ENCODE measurements at regions not wholly inside any gene's neighbourhood (a gene's known extent, or its start where the extent isn't known, plus 50 kb on each side); places are given as distances from the start of the nearest gene placed in this dataset.

DNA sequence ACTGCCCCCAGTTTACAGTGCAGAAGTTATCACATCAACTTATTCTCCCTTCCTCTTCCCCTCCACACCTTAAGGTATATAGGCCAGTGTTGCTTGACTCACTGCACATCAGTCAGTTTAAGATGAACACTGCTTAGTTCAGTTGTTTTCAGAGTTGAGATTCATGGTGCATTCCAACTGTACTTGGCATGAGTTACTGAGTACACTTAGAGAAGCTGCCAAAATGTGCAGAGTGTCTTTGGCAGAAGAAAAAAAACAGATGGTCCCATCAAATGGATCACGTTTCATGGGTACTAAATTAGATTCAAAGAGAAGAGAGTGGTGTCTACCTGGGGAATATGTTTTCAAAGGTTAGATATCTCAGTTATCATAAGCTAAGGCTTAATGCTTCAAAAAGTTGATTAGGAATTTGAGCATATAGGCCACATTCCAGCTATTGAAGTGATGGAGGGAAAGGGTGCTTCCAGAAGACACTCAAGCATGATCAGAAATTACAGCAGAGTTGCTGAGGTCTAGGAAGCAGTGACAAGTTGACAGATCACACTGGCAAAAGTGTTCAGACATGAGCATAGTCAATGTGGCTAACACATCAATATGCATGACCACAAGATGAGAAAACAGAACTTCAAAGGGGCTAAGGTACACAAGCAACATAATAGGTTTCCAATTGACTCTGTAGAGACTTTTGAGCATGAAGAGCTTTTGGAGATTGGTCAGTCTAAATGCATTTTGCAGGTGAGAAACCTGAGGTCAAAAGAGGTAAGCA lies 579.2 kb upstream of the CELF2 start:
- no peak for DNase-seq (ENCODE audit: low read depth)
- no peak overlapping the region for H3K4me3 ChIP-seq (ENCODE audit: low read length)
- TF ChIP-seq, protein P1, sequence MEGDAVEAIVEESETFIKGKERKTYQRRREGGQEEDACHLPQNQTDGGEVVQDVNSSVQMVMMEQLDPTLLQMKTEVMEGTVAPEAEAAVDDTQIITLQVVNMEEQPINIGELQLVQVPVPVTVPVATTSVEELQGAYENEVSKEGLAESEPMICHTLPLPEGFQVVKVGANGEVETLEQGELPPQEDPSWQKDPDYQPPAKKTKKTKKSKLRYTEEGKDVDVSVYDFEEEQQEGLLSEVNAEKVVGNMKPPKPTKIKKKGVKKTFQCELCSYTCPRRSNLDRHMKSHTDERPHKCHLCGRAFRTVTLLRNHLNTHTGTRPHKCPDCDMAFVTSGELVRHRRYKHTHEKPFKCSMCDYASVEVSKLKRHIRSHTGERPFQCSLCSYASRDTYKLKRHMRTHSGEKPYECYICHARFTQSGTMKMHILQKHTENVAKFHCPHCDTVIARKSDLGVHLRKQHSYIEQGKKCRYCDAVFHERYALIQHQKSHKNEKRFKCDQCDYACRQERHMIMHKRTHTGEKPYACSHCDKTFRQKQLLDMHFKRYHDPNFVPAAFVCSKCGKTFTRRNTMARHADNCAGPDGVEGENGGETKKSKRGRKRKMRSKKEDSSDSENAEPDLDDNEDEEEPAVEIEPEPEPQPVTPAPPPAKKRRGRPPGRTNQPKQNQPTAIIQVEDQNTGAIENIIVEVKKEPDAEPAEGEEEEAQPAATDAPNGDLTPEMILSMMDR (conservative IDR thresholded peaks at IDR 0.05; ENCODE audit: low read length): no peak

DNA sequence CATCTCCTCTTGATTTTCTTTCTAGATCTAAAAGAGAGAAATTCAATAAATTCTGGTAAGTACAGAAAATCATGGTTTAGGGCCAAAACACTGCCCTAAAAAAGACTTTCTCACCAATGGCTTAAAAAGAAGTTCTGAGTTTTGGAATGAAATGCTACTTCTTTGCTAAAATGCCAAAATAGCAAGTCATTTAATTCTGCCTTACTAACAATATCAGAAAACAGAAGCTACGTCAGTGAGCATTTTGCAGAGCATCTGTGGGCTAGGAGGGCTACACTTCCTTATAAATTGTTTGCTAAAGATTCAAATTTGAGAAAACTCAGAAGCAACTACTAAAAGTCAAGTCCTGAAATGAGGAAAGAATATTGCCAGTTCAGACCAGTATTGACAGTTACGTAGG lies 560.8 kb upstream of the CELF2 start:
- H3K4me3 ChIP-seq (ENCODE audit: low read length): no peak overlapping the region
- no peak for DNase-seq (ENCODE audit: low read depth)
- TF ChIP-seq, protein P1 (conservative IDR thresholded peaks at IDR 0.05; ENCODE audit: low read length): no peak

DNA sequence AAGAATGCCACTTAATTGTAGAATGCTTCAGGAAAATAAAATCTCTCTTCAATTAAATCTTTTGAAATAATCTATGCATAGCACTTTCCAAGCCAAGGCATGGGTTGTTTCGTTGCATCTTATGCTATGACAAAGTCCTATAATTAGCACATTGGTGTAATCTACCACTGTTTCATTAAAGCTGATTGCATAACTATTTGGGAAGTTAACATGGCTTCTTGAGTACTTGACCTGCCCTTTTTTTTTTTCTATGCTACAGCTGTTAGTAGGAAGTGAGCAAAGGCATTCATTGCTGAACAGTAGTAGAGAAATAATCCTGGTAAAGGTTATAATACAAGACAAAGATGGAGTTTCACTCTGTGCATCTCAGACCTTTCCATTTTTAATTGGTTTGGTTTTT lies 557.2 kb upstream of the CELF2 start:
- TF ChIP-seq, protein P1 (conservative IDR thresholded peaks at IDR 0.05; ENCODE audit: low read length): no peak
- no peak overlapping the region for H3K4me3 ChIP-seq (ENCODE audit: low read length)
- DNase-seq (ENCODE audit: low read depth): no peak

DNA sequence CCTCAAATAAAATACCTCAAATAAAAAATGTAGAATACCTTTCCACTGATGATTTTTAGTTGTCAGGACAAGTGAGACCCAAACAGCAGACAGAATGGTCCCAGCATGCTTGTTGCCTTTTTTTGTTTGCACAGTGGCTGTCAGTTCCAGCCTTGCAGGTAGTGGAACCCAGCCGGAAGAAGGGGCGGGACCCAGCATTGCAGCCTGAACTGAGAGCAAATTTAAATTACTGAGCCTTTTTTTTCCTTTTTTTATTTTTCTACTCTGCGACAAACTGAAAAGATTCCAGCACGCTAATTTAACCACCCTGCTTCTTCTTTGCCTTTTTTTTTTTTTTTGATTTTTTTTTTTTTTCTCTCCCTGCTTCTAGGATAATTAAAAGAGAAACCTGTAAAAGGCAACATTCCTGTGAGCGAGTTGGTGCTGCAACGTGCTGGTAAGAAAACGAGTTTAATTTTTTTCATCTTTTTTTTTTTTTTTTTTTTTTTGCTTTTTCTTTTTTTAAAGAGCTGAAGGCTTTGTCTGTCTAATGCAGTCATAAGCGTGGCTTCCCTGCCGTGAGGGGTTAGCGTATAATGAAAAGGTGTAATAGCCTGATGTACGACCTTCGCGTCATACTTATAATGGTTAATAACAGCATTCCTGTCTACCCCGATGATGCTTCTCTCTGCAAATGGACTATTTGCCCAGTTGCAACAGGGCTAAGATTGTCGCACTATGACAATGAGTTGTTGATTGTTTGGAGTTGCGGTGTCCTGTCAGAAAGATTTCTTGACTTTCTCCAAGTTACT lies 555.3 kb upstream of the CELF2 start:
- DNase-seq (ENCODE audit: low read depth): no peak
- H3K4me3 ChIP-seq (ENCODE audit: low read length): no peak overlapping the region
- TF ChIP-seq, protein P1 (conservative IDR thresholded peaks at IDR 0.05; ENCODE audit: low read length): no peak

DNA sequence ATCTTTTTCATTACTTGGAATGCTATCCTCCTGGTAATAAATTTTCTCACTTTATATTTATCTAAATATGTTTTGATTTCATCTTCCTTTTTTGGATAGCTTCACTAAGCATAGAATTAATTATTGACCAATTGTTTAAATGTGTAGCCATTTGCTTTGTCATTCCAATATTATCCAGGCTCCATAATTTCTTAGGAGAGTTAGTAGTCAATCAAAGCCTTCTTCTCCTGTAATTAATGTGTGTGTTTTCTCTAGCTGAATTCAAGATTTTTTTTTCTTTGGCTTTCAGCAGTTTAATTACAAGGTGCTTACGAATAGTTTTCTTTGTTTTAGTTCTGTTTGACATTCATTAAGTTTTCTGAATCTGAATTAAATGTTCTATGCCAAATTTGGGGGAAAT lies 545.9 kb upstream of the CELF2 start:
- TF ChIP-seq, protein P1 (conservative IDR thresholded peaks at IDR 0.05; ENCODE audit: low read length): no peak
- no peak overlapping the region for H3K4me3 ChIP-seq (ENCODE audit: low read length)

DNA sequence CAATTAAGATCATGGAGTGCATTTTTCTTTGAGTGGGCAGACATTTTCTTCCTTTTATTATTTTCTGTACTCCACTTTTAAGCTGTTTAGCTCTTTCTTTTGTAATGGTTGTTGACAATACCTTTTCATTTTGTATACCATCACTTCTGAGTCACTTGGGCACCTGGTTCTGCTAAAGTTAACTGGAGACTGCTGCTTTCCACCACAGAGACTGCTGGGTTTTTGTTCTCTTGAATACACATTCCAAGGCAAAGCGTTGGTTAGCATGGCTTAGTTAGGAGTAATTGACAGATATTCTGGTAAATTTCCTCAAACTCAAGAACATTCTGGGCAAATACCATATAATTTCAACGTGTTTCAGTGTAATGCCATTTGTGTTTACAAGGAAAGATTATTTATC lies 541.9 kb upstream of the CELF2 start:
- DNase-seq (ENCODE audit: low read depth): no peak
- no peak overlapping the region for H3K4me3 ChIP-seq (ENCODE audit: low read length)
- TF ChIP-seq, protein P1 (conservative IDR thresholded peaks at IDR 0.05; ENCODE audit: low read length): no peak

More for the DNA sequence above, 545.9 kb upstream of the CELF2 start:
- no peak for DNase-seq (ENCODE audit: low read depth)

DNA sequence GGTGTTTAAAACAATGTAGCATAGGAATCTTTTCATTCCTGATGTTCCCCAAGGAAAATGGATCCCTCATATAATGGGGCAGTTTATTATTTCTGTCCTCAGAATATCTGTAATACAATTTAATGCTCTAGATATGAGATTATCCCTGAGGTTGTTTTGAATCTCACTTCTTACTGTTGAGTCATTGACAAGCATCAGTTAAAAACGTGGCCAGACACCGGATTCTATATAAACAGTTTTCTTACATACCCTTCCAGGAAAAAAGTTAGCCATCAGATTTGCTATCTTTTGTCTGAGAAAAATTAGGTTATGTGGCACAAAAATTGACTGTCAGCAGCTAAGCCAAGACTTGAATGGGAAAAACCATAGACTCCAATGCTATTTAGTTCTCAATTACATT lies 539.8 kb upstream of the CELF2 start:
- H3K4me3 ChIP-seq (ENCODE audit: low read length): no peak overlapping the region
- no peak for DNase-seq (ENCODE audit: low read depth)
- TF ChIP-seq, protein P1 (conservative IDR thresholded peaks at IDR 0.05; ENCODE audit: low read length): no peak

All from AG10803 (cell line).